HEK293T (cell line): ENCODE measurements at regions not wholly inside any gene's neighbourhood (a gene's known extent, or its start where the extent isn't known, plus 50 kb on each side); places are given as distances from the start of the nearest gene placed in this dataset.

Experiments used
- CTCF ChIA-PET: fragments of 350-600 bp; formaldehyde crosslinking; extraction: SDS; loops from one replicate; lab custom pipeline; 2021; ENCODE audit warnings: antibody characterized with exemption, inconsistent platforms; lab: Yijun Ruan, JAX
- POLR2A ChIA-PET: fragments of 350-600 bp; formaldehyde crosslinking; extraction: SDS; loops from one replicate; lab custom pipeline; 2020; ENCODE audit warnings: antibody characterized with exemption, inconsistent platforms; lab: Yijun Ruan, JAX
- DNase-seq: peaks from one replicate; pipeline ENCODE4 v3.0.0; 2012; ENCODE audit warnings: mixed read lengths; ENCODE audit errors: extremely low spot score
- ARNT ChIP-seq: fragments of 450-650 bp; IDR thresholded peaks from 2 replicates; pipeline ENCODE4 v1.6.1; 2017; ENCODE audit warnings: mild to moderate bottlenecking
- BHLHE40 ChIP-seq: fragments of 450-650 bp; IDR thresholded peaks from 2 replicates; pipeline ENCODE4 v1.6.1; 2016; ENCODE audit warnings: mild to moderate bottlenecking, moderate library complexity, borderline replicate concordance
- CTBP1 ChIP-seq: fragments of 450-650 bp; IDR thresholded peaks from 2 replicates; pipeline ENCODE4 v1.6.1; 2016; ENCODE audit warnings: borderline replicate concordance
- ELF4 ChIP-seq: fragments of 450-650 bp; IDR thresholded peaks from 2 replicates; pipeline ENCODE4 v1.6.1; 2017; ENCODE audit warnings: antibody characterized with exemption
- FOXA1 ChIP-seq: fragments of 450-650 bp; IDR thresholded peaks from 2 replicates; pipeline ENCODE4 v1.6.1; 2016; ENCODE audit warnings: mild to moderate bottlenecking
- FOXK2 ChIP-seq: fragments of 450-650 bp; IDR thresholded peaks from 2 replicates; pipeline ENCODE4 v1.6.1; 2016; ENCODE audit warnings: mild to moderate bottlenecking
- FOXM1 ChIP-seq: fragments of 450-650 bp; IDR thresholded peaks from 2 replicates; pipeline ENCODE4 v1.6.1; 2017; ENCODE audit warnings: mild to moderate bottlenecking, borderline replicate concordance
- HDGF ChIP-seq: fragments of 450-650 bp; IDR thresholded peaks from 2 replicates; pipeline ENCODE4 v1.6.1; 2017; ENCODE audit warnings: antibody characterized with exemption, borderline replicate concordance
- L3MBTL2 ChIP-seq: fragments of 450-650 bp; conservative IDR thresholded peaks from 2 replicates; pipeline ENCODE4 v1.6.1; 2016; ENCODE audit warnings: mild to moderate bottlenecking
- LEF1 ChIP-seq: fragments of 450-650 bp; IDR thresholded peaks from 2 replicates; pipeline ENCODE4 v1.6.1; 2017; ENCODE audit warnings: mild to moderate bottlenecking, borderline replicate concordance
- NFRKB ChIP-seq: fragments of 450-650 bp; IDR thresholded peaks from 2 replicates; pipeline ENCODE4 v1.6.1; 2016; ENCODE audit warnings: mild to moderate bottlenecking, moderate library complexity
- SP1 ChIP-seq: fragments of 450-650 bp; IDR thresholded peaks from 2 replicates; pipeline ENCODE4 v1.6.1; 2017
- SUZ12 ChIP-seq: fragments of 450-650 bp; IDR thresholded peaks from 2 replicates; pipeline ENCODE4 v1.6.1; 2016; ENCODE audit warnings: mild to moderate bottlenecking
- TARDBP ChIP-seq: fragments of 450-650 bp; IDR thresholded peaks from 2 replicates; pipeline ENCODE4 v1.6.1; 2016
- ZNF384 ChIP-seq: fragments of 450-650 bp; IDR thresholded peaks from 2 replicates; pipeline ENCODE4 v1.6.1; 2016
- TF ChIP-seq, protein P1 (sequence below): fragments of 450-650 bp; IDR thresholded peaks from 2 replicates; pipeline ENCODE4 v1.6.1; 2016

DNA sequence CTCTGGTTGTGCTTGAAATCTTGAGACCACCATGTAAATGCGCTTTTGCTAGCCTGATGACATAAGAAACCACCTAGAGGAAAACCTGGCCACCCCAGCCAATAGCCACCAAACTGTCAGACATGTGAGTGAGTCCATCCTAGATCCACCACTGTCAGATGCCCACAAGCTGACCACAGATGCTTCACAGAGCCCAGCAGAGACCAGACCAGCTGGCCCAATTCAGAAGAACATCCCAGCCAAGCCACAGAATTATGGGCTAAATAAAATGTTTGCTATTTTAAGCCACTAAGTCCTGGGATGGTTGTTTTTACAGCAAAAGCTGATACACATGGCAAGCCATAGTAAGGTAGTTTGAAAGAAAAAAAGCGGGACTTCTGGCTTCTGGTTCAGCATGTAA, 425.3 kb downstream of the KIF16B start:
- no peak for DNase-seq
- TF ChIP-seq ARNT (no peak), SUZ12 (no peak), LEF1 (no peak), FOXK2 (no peak), SP1 (no peak), BHLHE40 (no peak), NFRKB (no peak), ELF4 (no peak), FOXM1 (no peak), ZNF384 (no peak), CTBP1 (no peak), L3MBTL2 (no peak), FOXA1 (no peak), TARDBP (no peak), HDGF (no peak)
- TF ChIP-seq, protein P1, sequence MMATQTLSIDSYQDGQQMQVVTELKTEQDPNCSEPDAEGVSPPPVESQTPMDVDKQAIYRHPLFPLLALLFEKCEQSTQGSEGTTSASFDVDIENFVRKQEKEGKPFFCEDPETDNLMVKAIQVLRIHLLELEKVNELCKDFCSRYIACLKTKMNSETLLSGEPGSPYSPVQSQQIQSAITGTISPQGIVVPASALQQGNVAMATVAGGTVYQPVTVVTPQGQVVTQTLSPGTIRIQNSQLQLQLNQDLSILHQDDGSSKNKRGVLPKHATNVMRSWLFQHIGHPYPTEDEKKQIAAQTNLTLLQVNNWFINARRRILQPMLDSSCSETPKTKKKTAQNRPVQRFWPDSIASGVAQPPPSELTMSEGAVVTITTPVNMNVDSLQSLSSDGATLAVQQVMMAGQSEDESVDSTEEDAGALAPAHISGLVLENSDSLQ, result no peak
- ChIA-PET POLR2A (no interaction called here), CTCF (no interaction called here)

DNA sequence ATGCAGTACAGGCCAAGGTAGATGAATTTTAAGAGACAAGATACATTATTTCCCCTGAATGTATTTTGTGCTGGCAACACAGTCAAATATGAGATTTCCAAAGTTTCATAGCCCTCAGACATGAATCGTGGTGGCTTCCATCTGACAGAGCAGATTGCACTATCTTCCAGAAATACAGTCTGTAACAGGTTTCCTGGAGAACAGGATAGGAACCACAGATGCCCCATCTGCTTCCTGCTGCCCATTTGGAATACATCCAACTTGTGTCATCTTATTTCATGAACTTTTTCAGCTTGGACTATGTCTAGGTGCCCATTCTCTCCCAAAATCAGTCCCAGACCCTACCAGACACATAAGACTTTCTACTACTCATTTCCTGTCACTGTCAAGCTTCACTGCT, 426.0 kb downstream of the KIF16B start:
- POLR2A ChIA-PET, result no interaction called here
- CTCF ChIA-PET, result no interaction called here
- TF ChIP-seq L3MBTL2 (no peak), CTBP1 (no peak), BHLHE40 (no peak), LEF1 (no peak), SP1 (no peak), FOXA1 (no peak), ELF4 (no peak), TARDBP (no peak), ARNT (no peak), HDGF (no peak), NFRKB (no peak), FOXM1 (no peak), SUZ12 (no peak), FOXK2 (no peak), ZNF384 (no peak)
- TF ChIP-seq, protein P1, result no peak
- no peak for DNase-seq

DNA sequence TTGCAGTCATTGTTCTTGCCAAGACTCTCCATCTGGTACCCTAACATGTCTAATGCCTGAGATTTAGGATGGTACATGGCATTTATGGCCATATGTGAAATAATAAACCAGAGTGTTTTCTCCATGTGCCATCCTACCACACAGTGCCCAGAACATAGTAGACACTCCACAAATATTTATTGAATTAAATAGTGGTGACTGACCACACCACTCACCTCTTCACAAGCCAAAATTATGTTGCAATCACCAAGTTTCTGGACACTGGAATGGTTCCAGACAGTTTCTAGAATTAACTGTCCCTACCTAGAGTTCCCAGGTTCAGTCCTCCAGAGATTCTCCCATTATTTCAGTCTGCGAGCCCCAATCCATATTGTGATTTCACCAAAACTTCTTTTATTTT, 427.3 kb downstream of the KIF16B start:
- ChIA-PET CTCF (no interaction called here), POLR2A (no interaction called here)
- TF ChIP-seq, protein P1, result no peak
- TF ChIP-seq ZNF384 (no peak), CTBP1 (no peak), FOXA1 (no peak), HDGF (no peak), FOXK2 (no peak)
- DNase-seq, result no peak

DNA sequence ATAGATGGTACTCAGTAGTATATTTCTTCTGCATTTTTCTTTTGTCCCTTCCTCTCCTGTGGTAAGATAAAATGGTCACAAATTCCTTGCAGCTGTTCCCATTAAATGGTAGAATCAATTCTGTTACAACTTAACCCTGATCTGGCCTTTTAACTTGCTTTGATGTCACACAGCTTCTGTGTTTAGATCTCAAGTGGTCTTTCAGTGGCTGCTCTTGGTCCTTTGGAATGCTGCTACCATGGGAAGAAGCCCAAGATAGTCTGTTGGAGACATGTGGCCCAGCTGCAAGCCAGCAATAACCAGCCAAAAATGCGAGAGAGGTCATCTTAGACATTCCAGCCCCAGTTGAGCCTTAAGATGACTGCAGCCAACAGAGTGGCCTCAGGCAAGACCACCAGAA, 429.7 kb downstream of the KIF16B start:
- CTCF ChIA-PET, result no interaction called here
- DNase-seq, result no peak
- TF ChIP-seq TARDBP (no peak), L3MBTL2 (no peak), FOXK2 (no peak), FOXM1 (no peak), ARNT (no peak), ZNF384 (no peak), SP1 (no peak), ELF4 (no peak), SUZ12 (no peak), NFRKB (no peak), CTBP1 (no peak), LEF1 (no peak)
- POLR2A ChIA-PET, result no interaction called here

DNA sequence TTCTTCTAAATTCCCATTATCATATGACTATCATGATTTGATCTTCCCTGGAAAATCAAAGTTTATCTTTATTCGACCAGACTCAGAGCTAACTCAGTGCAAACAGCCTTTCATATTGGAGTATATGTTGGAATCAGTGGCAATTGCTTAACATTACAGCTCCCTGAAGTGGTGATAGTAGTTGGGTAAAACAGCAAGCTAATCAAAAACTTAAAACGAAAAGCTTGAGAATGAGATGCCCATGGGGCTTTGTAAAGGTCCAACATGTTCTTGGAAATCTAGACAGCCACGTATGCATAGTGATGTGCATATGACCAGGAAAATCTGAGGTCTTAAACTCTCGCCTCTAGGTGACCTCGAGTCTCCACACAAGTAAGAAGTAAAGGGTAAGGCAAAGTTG, 437.6 kb downstream of the KIF16B start:
- no peak for TF ChIP-seq TARDBP
- no peak for TF ChIP-seq SUZ12
- no peak for TF ChIP-seq L3MBTL2
- TF ChIP-seq ELF4, result no peak
- TF ChIP-seq CTBP1, result no peak
- no peak for DNase-seq
- ChIA-PET POLR2A (no interaction called here), CTCF (no interaction called here)

DNA sequence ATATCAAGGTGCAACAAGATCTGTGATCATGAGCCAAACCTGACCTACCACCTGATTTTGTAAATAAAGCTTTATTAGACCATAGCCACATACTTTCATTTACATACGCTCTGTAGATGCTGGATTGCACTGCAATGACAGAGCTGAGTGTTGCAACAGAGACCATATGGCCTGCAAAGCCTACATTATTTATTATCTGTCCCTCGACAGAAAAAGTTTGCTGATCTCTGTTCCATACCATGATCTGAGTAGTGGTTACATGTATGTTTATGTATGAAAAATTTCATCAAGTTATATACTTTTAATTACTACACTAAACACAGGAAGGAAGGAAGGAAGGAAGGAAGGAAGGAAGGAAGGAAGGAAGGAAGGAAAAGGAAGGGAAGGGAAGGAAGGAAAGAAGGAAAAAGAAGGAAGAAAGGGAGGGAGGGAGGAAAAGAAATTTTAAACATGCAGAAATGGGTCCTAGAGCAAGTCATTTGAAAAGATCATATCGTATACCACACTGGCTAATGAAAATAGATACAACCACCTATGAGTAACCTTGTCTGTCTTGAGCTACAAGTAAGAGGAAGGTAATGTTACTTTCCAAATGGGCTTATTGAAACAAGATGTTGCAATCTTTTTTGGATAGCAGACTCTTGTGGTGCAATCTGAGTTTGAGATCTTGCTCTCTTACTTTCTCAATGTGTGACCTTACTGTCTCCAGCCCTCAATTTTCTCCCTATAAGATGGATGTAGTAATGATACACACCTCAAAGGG, 441.0 kb downstream of the KIF16B start:
- no peak for DNase-seq
- ChIA-PET CTCF (no interaction called here), POLR2A (interaction anchor here (0.7 kb wide), 1 partner anchor 18 kb away, joined by 3 read pairs; no protein-coding TSS in a partner anchor)
- TF ChIP-seq, protein P1, result no peak
- TF ChIP-seq SUZ12 (no peak), ZNF384 (no peak), BHLHE40 (no peak), FOXK2 (no peak), HDGF (no peak), FOXA1 (no peak), ARNT (no peak), ELF4 (no peak), L3MBTL2 (no peak), LEF1 (no peak), CTBP1 (no peak), NFRKB (no peak), SP1 (no peak), TARDBP (no peak), FOXM1 (no peak)
